OCI-LY7 (cell line): ENCODE measurements at regions not wholly inside any gene's neighbourhood (a gene's known extent, or its start where the extent isn't known, plus 50 kb on each side); places are given as distances from the start of the nearest gene placed in this dataset.

Source experiments
- BruUV-seq: library from RNA; stranded (reverse); fragments of 400-500 nt; replicated peaks from 2 replicates; lab custom pipeline; 2021; lab: Mats Ljungman, UMichigan
- CTCF ChIA-PET: fragments of 300-600 bp; sonication (Branson Sonifier 250); formaldehyde crosslinking; loops from one replicate; lab custom pipeline; 2022; ENCODE audit warnings: antibody characterized with exemption; ENCODE audit not compliant: unreplicated experiment; lab: Charles Lee
- POLR2A ChIA-PET: fragments of 300-600 bp; sonication (Branson Sonifier 250); formaldehyde crosslinking; loops from one replicate; lab custom pipeline; 2022; ENCODE audit warnings: antibody characterized with exemption; lab: Charles Lee
- DNase-seq: peaks from one replicate; pipeline ENCODE4 v3.0.0-alpha.2; 2015; ENCODE audit warnings: low spot score
- H2AFZ ChIP-seq: fragments of 200-600 bp; sonication (generic), shearing (Covaris generic); 2 replicates; pipeline ENCODE4 v1.6.1; 2014; ENCODE audit warnings: mild to moderate bottlenecking, antibody characterized with exemption, low read length, moderate library complexity
- H3K27ac ChIP-seq: fragments of 200-600 bp; sonication (generic); 2 replicates; pipeline ENCODE4 v1.5.1; 2014; ENCODE audit warnings: mixed run types, low read depth, mild to moderate bottlenecking, moderate library complexity, low read length, inconsistent platforms; ENCODE audit not compliant: poor library complexity, severe bottlenecking
- H3K36me3 ChIP-seq: fragments of 200-600 bp; sonication (generic); 2 replicates; pipeline ENCODE4 v1.6.1; 2014; ENCODE audit warnings: mild to moderate bottlenecking, antibody characterized with exemption, low read length, moderate library complexity, mixed read lengths; ENCODE audit not compliant: insufficient read depth
- H3K4me1 ChIP-seq: fragments of 200-600 bp; sonication (generic); 2 replicates; pipeline ENCODE4 v1.5.1; 2014; ENCODE audit warnings: mild to moderate bottlenecking, low read length; ENCODE audit not compliant: insufficient read depth, poor library complexity, severe bottlenecking
- H3K4me2 ChIP-seq: fragments of 200-600 bp; sonication (generic); 2 replicates; pipeline ENCODE4 v1.6.1; 2014; ENCODE audit warnings: mild to moderate bottlenecking, low read length
- H3K4me3 ChIP-seq: fragments of 200-600 bp; sonication (generic); 2 replicates; pipeline ENCODE4 v1.5.1; 2014; ENCODE audit warnings: mild to moderate bottlenecking, low read depth, low read length; ENCODE audit not compliant: poor library complexity, severe bottlenecking
- H3K79me2 ChIP-seq: fragments of 200-600 bp; sonication (generic); 2 replicates; pipeline ENCODE4 v1.6.1; 2016; ENCODE audit warnings: low read depth, mild to moderate bottlenecking, low read length, moderate library complexity, mixed read lengths; ENCODE audit not compliant: insufficient read depth
- H3K9me2 ChIP-seq: fragments of 200-600 bp; sonication (generic); 2 replicates; pipeline ENCODE4 v1.6.1; 2016; ENCODE audit warnings: mild to moderate bottlenecking, low read length, mixed read lengths; ENCODE audit not compliant: insufficient read depth
- H3K9me3 ChIP-seq: fragments of 200-600 bp; sonication (generic); 2 replicates; pipeline ENCODE4 v1.6.1; 2014; ENCODE audit warnings: mild to moderate bottlenecking, mixed run types, low read length, mixed read lengths
- H4K20me1 ChIP-seq: fragments of 200-600 bp; sonication (generic); 2 replicates; pipeline ENCODE4 v1.6.1; 2014; ENCODE audit warnings: mild to moderate bottlenecking, antibody characterized with exemption, low read length, moderate library complexity, mixed read lengths; ENCODE audit not compliant: insufficient read depth
- CTCF ChIP-seq: fragments of 200-600 bp; sonication (generic); conservative IDR thresholded peaks from 2 replicates; pipeline ENCODE4 v1.5.1; 2014; ENCODE audit warnings: mild to moderate bottlenecking, antibody characterized with exemption, low read length, moderate library complexity, mixed read lengths
- EZH2phosphoT487 ChIP-seq: fragments of 200-600 bp; sonication (generic); IDR thresholded peaks from 2 replicates; pipeline ENCODE4 v1.6.1; 2018; ENCODE audit warnings: low read depth, borderline replicate concordance, mild to moderate bottlenecking, mixed run types, antibody characterized with exemption, low read length, moderate library complexity, mixed read lengths
- intact Hi-C: fragments of 100-400 bp; cut with micrococcal nuclease; formaldehyde crosslinking; loops from one replicate; pipeline ENCODE4 v1.10.0; 2022; ENCODE audit not compliant: unreplicated experiment

GRCh38 chr2:128622371-128622770 is 303.7 kb upstream of the HS6ST1 start:
- CTCF ChIA-PET = no interaction called here
- H3K4me2 ChIP-seq = no peak overlapping the region

GRCh38 chr2:128622955-128623620 is 304.4 kb upstream of the HS6ST1 start:
- CTCF ChIA-PET = interaction anchor here (0.6 kb wide), 2 partner anchors 86 to 1572 kb away, joined by 4 to 6 read pairs; no protein-coding TSS in a partner anchor
- Histone ChIP-seq H3K4me2 (no peak overlapping the region), H3K9me3 (no peaks in the 10 kb centered on the region), H3K4me3 (no peak overlapping the region), H3K79me2 (no peaks in the 10 kb centered on the region), H2AFZ (no peak overlapping the region), H3K36me3 (no peaks in the 10 kb centered on the region), H3K9me2 (no peaks in the 10 kb centered on the region), H4K20me1 (no peaks in the 10 kb centered on the region), H3K27ac (no peak overlapping the region), H3K4me1 (no peaks in the 10 kb centered on the region)
- TF ChIP-seq CTCF (no peak), EZH2phosphoT487 (no peak)
- no TSS peak for BruUV-seq
- intact Hi-C loops = no loop called here
- no peak for DNase-seq
- POLR2A ChIA-PET = no interaction called here

More at GRCh38 chr2:128622371-128622770, 303.7 kb upstream of the HS6ST1 start:
- Histone ChIP-seq H2AFZ (no peak overlapping the region), H3K4me1 (no peaks in the 10 kb centered on the region), H3K9me2 (no peaks in the 10 kb centered on the region), H3K36me3 (no peaks in the 10 kb centered on the region), H3K9me3 (no peaks in the 10 kb centered on the region), H3K79me2 (no peaks in the 10 kb centered on the region), H4K20me1 (no peaks in the 10 kb centered on the region), H3K27ac (no peak overlapping the region), H3K4me3 (no peak overlapping the region)
- no peak for TF ChIP-seq EZH2phosphoT487
- TF ChIP-seq CTCF = no peak
- DNase-seq = no peak
- POLR2A ChIA-PET = no interaction called here
- BruUV-seq = no TSS peak
- intact Hi-C loops = no loop called here
